ENCODE measurements at regions not wholly inside any gene's neighbourhood (a gene's known extent, or its start where the extent isn't known, plus 50 kb on each side); places are given as distances from the start of the nearest gene placed in this dataset.

GRCh38 chr1:101394041-101394440 lies 157.2 kb downstream of the S1PR1 start:
- H3K4me1 Mint-ChIP-seq (ENCODE audit: low read depth, unreplicated experiment) = peaks cover 6% of the 10 kb centered on the region
- H3K9me3 Mint-ChIP-seq (ENCODE audit: unreplicated experiment) = no peaks in the 10 kb centered on the region
- no peak for TF ChIP-seq CTCF (IDR thresholded peaks at IDR 0.05; ENCODE audit: partially characterized antibody, unreplicated experiment)

GRCh38 chr1:101399222-101399621 lies 162.4 kb downstream of the S1PR1 start:
- H3K27ac Mint-ChIP-seq (ENCODE audit: unreplicated experiment) = no peak overlapping the region
- H3K4me1 Mint-ChIP-seq (ENCODE audit: low read depth, unreplicated experiment) = peaks cover 12% of the 10 kb centered on the region
- no peak for DNase-seq
- no peaks in the 10 kb centered on the region for H3K9me3 Mint-ChIP-seq (ENCODE audit: unreplicated experiment)
- no peak for TF ChIP-seq CTCF (IDR thresholded peaks at IDR 0.05; ENCODE audit: partially characterized antibody, unreplicated experiment)
- no peak overlapping the region for H3K4me3 Mint-ChIP-seq (ENCODE audit: unreplicated experiment)
- no peaks in the 10 kb centered on the region for H3K27me3 Mint-ChIP-seq (ENCODE audit: unreplicated experiment)
- no peaks in the 10 kb centered on the region for H3K36me3 Mint-ChIP-seq (ENCODE audit: unreplicated experiment)

More at GRCh38 chr1:101394041-101394440, 157.2 kb downstream of the S1PR1 start:
- DNase-seq = no peak
- Mint-ChIP-seq H3K4me3 (ENCODE audit: unreplicated experiment) (no peak overlapping the region), H3K36me3 (ENCODE audit: unreplicated experiment) (no peaks in the 10 kb centered on the region), H3K27ac (ENCODE audit: unreplicated experiment) (no peak overlapping the region), H3K27me3 (ENCODE audit: unreplicated experiment) (no peaks in the 10 kb centered on the region)

GRCh38 chr1:101406271-101406670 lies 169.5 kb downstream of the S1PR1 start:
- Mint-ChIP-seq H3K4me3 (ENCODE audit: unreplicated experiment) (no peak overlapping the region), H3K27ac (ENCODE audit: unreplicated experiment) (no peak overlapping the region), H3K27me3 (ENCODE audit: unreplicated experiment) (peaks cover 2% of the 10 kb centered on the region), H3K36me3 (ENCODE audit: unreplicated experiment) (no peaks in the 10 kb centered on the region), H3K4me1 (ENCODE audit: low read depth, unreplicated experiment) (peaks cover 6% of the 10 kb centered on the region), H3K9me3 (ENCODE audit: unreplicated experiment) (no peaks in the 10 kb centered on the region)
- no peak for TF ChIP-seq CTCF (IDR thresholded peaks at IDR 0.05; ENCODE audit: partially characterized antibody, unreplicated experiment)
- DNase-seq = no peak

- H3K9me3 Mint-ChIP-seq (ENCODE audit: unreplicated experiment) = no peaks in the 10 kb centered on the region
- H3K36me3 Mint-ChIP-seq (ENCODE audit: unreplicated experiment) = no peaks in the 10 kb centered on the region
- no peak for TF ChIP-seq CTCF (IDR thresholded peaks at IDR 0.05; ENCODE audit: partially characterized antibody, unreplicated experiment)
- no peak overlapping the region for H3K4me3 Mint-ChIP-seq (ENCODE audit: unreplicated experiment)
- H3K4me1 Mint-ChIP-seq (ENCODE audit: low read depth, unreplicated experiment) = peaks cover 6% of the 10 kb centered on the region
- no peak for DNase-seq
- H3K27me3 Mint-ChIP-seq (ENCODE audit: unreplicated experiment) = peaks cover 2% of the 10 kb centered on the region
- no peak overlapping the region for H3K27ac Mint-ChIP-seq (ENCODE audit: unreplicated experiment)
Observed at GRCh38 chr1:101406681-101407080, 169.9 kb downstream of the S1PR1 start.

GRCh38 chr1:101407505-101408211 lies 170.8 kb downstream of the S1PR1 start:
- H3K27ac Mint-ChIP-seq (ENCODE audit: unreplicated experiment) = no peak overlapping the region

More at GRCh38 chr1:101407505-101408211, 170.8 kb downstream of the S1PR1 start:
- no peak for TF ChIP-seq CTCF (IDR thresholded peaks at IDR 0.05; ENCODE audit: partially characterized antibody, unreplicated experiment)
- no peaks in the 10 kb centered on the region for H3K36me3 Mint-ChIP-seq (ENCODE audit: unreplicated experiment)
- peaks cover 2% of the 10 kb centered on the region for H3K27me3 Mint-ChIP-seq (ENCODE audit: unreplicated experiment)
- H3K4me1 Mint-ChIP-seq (ENCODE audit: low read depth, unreplicated experiment) = peaks cover 6% of the 10 kb centered on the region
- no peaks in the 10 kb centered on the region for H3K9me3 Mint-ChIP-seq (ENCODE audit: unreplicated experiment)
- H3K4me3 Mint-ChIP-seq (ENCODE audit: unreplicated experiment) = no peak overlapping the region
- no peak for DNase-seq

All from glutamatergic neuron (in vitro differentiated cells).